ENCODE measurements at regions not wholly inside any gene's neighbourhood (a gene's known extent, or its start where the extent isn't known, plus 50 kb on each side); places are given as distances from the start of the nearest gene placed in this dataset.

- H3K36me3 ChIP-seq (ENCODE audit: insufficient read depth, low read length): no peaks in the 10 kb centered on the region
- H3K4me1 Mint-ChIP-seq (ENCODE audit: low read depth): no peaks in the 10 kb centered on the region
- POLR2A ChIA-PET: no interaction called here
- intact Hi-C loops (cut with DNase I, micrococcal nuclease): no loop called here
- no peak overlapping the region for H3K4me3 Mint-ChIP-seq
- no peak overlapping the region for H3K27ac ChIP-seq (ENCODE audit: low read depth in 1 of 2, low read length in 2 of 2)
- H3K27ac Mint-ChIP-seq: no peak overlapping the region
- no peaks in the 10 kb centered on the region for H3K27me3 ChIP-seq (ENCODE audit: control insufficient read depth in 1 of 2, insufficient read depth in 2 of 2, low read length in 2 of 2)
- no peaks in the 10 kb centered on the region for H3K36me3 Mint-ChIP-seq (ENCODE audit: low read depth)
- TF ChIP-seq, protein P1, sequence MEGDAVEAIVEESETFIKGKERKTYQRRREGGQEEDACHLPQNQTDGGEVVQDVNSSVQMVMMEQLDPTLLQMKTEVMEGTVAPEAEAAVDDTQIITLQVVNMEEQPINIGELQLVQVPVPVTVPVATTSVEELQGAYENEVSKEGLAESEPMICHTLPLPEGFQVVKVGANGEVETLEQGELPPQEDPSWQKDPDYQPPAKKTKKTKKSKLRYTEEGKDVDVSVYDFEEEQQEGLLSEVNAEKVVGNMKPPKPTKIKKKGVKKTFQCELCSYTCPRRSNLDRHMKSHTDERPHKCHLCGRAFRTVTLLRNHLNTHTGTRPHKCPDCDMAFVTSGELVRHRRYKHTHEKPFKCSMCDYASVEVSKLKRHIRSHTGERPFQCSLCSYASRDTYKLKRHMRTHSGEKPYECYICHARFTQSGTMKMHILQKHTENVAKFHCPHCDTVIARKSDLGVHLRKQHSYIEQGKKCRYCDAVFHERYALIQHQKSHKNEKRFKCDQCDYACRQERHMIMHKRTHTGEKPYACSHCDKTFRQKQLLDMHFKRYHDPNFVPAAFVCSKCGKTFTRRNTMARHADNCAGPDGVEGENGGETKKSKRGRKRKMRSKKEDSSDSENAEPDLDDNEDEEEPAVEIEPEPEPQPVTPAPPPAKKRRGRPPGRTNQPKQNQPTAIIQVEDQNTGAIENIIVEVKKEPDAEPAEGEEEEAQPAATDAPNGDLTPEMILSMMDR (IDR thresholded peaks at IDR 0.05): no peak
- CTCF ChIA-PET: no interaction called here
- peaks cover 4% of the 10 kb centered on the region for H3K9me3 Mint-ChIP-seq
- H3K4me1 ChIP-seq (ENCODE audit: insufficient read depth, low read length): no peaks in the 10 kb centered on the region
- no peak for DNase-seq
- H3K4me3 ChIP-seq (ENCODE audit: low read length): no peak overlapping the region
- peaks cover 29% of the 10 kb centered on the region for H3K27me3 Mint-ChIP-seq
- ATAC-seq (ENCODE audit: poor library complexity): no peak
- H3K9me3 ChIP-seq (ENCODE audit: control insufficient read depth in 1 of 2, insufficient read depth in 1 of 2, low read length in 2 of 2): no peaks in the 10 kb centered on the region
Measured at GRCh38 chr10:2782265-2782664, 285.1 kb upstream of the PFKP start.

DNA sequence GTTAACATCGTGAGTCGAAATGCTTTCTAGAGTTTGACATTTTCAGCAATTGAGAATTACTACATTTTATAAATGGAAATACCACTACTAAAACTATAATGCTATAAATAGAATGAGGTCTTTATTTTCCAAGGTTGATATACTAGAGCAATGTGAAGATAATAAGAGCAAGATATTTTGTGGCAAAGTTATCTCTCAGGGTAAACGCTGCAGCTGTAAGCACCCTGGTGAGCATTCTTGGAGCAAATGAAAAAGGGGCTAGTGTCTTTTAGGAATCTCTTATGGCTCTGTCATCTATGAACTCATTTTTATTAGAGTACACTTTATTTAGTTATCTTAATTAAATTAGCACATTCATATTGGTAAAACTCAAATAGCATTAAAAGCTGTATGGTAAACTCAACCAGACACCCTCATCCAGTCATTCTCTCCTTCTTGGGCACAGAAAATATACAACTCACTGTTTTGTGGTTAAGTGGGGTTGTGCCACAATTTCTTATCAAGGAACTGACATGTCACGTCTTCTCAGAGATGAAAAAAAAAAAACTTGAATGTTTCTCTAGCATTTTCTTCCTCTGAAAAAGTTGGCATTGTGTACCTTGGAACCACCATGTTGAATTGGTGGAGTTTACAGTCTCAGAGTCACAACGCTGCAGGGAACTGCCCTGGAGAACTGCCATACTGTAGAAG is 289.5 kb upstream of the PFKP start:
- no peak overlapping the region for H3K4me3 Mint-ChIP-seq
- POLR2A ChIA-PET: no interaction called here
- TF ChIP-seq, protein P1 (IDR thresholded peaks at IDR 0.05): no peak
- no peak overlapping the region for H3K4me3 ChIP-seq (ENCODE audit: low read length)
- H3K27ac Mint-ChIP-seq: no peak overlapping the region
- peaks cover 0 to 3% of the 10 kb centered on the region in 2 experiments for H3K9me3 ChIP-seq (ENCODE audit: control insufficient read depth in 1 of 2, insufficient read depth in 1 of 2, low read length in 2 of 2)
- H3K27me3 ChIP-seq (ENCODE audit: control insufficient read depth in 1 of 2, insufficient read depth in 2 of 2, low read length in 2 of 2): no peaks in the 10 kb centered on the region
- no peaks in the 10 kb centered on the region for H3K4me1 ChIP-seq (ENCODE audit: insufficient read depth, low read length)
- CTCF ChIA-PET: no interaction called here
- H3K9me3 Mint-ChIP-seq: peaks cover 4% of the 10 kb centered on the region
- no peaks in the 10 kb centered on the region for H3K36me3 Mint-ChIP-seq (ENCODE audit: low read depth)
- DNase-seq (no peak), ATAC-seq (ENCODE audit: poor library complexity) (no peak)
- no peaks in the 10 kb centered on the region for H3K36me3 ChIP-seq (ENCODE audit: insufficient read depth, low read length)
- intact Hi-C loops (cut with DNase I, micrococcal nuclease): no loop called here
- H3K27me3 Mint-ChIP-seq: peaks cover 25% of the 10 kb centered on the region
- H3K27ac ChIP-seq (ENCODE audit: low read depth in 1 of 2, low read length in 2 of 2): no peak overlapping the region
- no peaks in the 10 kb centered on the region for H3K4me1 Mint-ChIP-seq (ENCODE audit: low read depth)

DNA sequence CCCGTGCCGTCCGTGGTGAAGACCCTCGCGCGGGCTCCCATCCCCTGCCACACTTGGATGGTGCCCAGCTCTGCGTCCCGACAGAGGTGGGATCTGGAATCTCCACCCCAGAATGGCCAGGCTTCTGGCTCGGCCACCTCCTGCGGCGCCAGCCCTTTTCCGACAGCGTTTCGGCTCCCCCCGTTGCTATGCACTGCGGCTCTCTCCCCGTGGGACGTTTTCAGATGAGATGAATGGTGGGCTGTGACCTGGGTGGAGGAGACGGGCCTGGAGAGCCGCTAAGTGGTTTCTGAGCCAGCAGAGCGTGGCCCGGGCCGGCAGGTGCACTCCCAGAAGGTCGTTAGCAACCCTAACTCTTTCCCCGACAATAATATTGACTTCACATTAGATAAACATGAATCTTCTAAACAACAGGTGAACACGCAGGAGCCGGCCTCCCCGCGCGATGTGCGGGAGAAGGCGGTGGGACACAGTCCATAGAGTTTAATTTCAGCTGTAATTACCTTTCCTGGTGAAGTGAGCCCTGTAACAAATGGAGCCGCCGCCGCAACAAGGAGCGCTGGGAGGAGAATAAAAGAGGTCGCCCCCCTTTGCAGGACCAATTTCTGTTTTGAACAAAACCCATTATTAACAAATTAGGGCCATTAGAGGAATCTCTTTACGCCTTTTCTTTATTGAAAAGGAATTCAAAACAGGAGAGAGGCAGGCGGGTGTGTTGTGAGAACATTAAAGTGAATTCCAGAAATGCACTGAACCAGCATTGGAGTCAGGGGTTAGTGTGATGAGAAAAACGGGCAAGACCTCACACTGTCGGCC is 294.3 kb upstream of the PFKP start:
- Mint-ChIP-seq H3K4me3 (no peak overlapping the region), H3K27me3 (peaks cover 5% of the 10 kb centered on the region), H3K4me1 (ENCODE audit: low read depth) (no peaks in the 10 kb centered on the region), H3K27ac (no peak overlapping the region), H3K9me3 (no peaks in the 10 kb centered on the region), H3K36me3 (ENCODE audit: low read depth) (no peaks in the 10 kb centered on the region)
- TF ChIP-seq, protein P1 (IDR thresholded peaks at IDR 0.05): no peak
- Histone ChIP-seq H3K36me3 (ENCODE audit: insufficient read depth, low read length) (no peaks in the 10 kb centered on the region), H3K27me3 (ENCODE audit: control insufficient read depth in 1 of 2, insufficient read depth in 2 of 2, low read length in 2 of 2) (no peaks in the 10 kb centered on the region), H3K27ac (ENCODE audit: low read depth in 1 of 2, low read length in 2 of 2) (no peak overlapping the region), H3K4me3 (ENCODE audit: low read length) (no peak overlapping the region), H3K4me1 (ENCODE audit: insufficient read depth, low read length) (no peaks in the 10 kb centered on the region), H3K9me3 (ENCODE audit: control insufficient read depth in 1 of 2, insufficient read depth in 1 of 2, low read length in 2 of 2) (peaks cover 0 to 8% of the 10 kb centered on the region in 2 experiments)
- ChIA-PET POLR2A (no interaction called here), CTCF (no interaction called here)
- intact Hi-C loops (cut with DNase I, micrococcal nuclease): no loop called here
- no peak for DNase-seq
- no peak for ATAC-seq (ENCODE audit: poor library complexity)
